Mesothelial cell of epicardium (in vitro differentiated cells): ENCODE measurements at regions not wholly inside any gene's neighbourhood (a gene's known extent, or its start where the extent isn't known, plus 50 kb on each side); places are given as distances from the start of the nearest gene placed in this dataset.

Experiments
- DNase-seq, 2 experiments: peaks; one replicate each; pipeline ENCODE4 v3.0.0; 2021; ENCODE audit warnings: low spot score in 2 of 2; ENCODE audit not compliant: unreplicated experiment in 2 of 2
- H3K27ac Mint-ChIP-seq: 2 replicates; pipeline ENCODE4 v1.8.0; 2021; ENCODE audit warnings: mixed read lengths
- H3K27me3 Mint-ChIP-seq: 2 replicates; pipeline ENCODE4 v1.8.0; 2021; ENCODE audit warnings: low read depth, mixed read lengths
- H3K36me3 Mint-ChIP-seq: 2 replicates; pipeline ENCODE4 v1.8.0; 2021; ENCODE audit warnings: mixed read lengths
- H3K4me1 Mint-ChIP-seq: 2 replicates; pipeline ENCODE4 v1.8.0; 2021; ENCODE audit warnings: mixed read lengths
- H3K4me3 Mint-ChIP-seq: 2 replicates; pipeline ENCODE4 v1.8.0; 2021; ENCODE audit warnings: mild to moderate bottlenecking, moderate library complexity, mixed read lengths
- H3K9me3 Mint-ChIP-seq: 2 replicates; pipeline ENCODE4 v1.8.0; 2021; ENCODE audit warnings: mixed read lengths
- CTCF ChIP-seq: fragments of 200-600 bp; sonication (generic); IDR thresholded peaks from one replicate; pipeline ENCODE4 v1.5.0; 2021; ENCODE audit warnings: antibody characterized with exemption; ENCODE audit not compliant: unreplicated experiment

GRCh38 chr4:4709736-4710135 is 149.7 kb upstream of the MSX1 start:
- peaks cover 9% of the 10 kb centered on the region for H3K36me3 Mint-ChIP-seq
- H3K4me1 Mint-ChIP-seq: peaks cover 23% of the 10 kb centered on the region
- H3K27me3 Mint-ChIP-seq: no peaks in the 10 kb centered on the region
- no peak for DNase-seq
- peaks cover 10% of the 10 kb centered on the region for H3K9me3 Mint-ChIP-seq
- no peak overlapping the region for H3K4me3 Mint-ChIP-seq
- no peak for TF ChIP-seq CTCF
- peak overlapping the region; percentile 50 for H3K27ac Mint-ChIP-seq

DNA sequence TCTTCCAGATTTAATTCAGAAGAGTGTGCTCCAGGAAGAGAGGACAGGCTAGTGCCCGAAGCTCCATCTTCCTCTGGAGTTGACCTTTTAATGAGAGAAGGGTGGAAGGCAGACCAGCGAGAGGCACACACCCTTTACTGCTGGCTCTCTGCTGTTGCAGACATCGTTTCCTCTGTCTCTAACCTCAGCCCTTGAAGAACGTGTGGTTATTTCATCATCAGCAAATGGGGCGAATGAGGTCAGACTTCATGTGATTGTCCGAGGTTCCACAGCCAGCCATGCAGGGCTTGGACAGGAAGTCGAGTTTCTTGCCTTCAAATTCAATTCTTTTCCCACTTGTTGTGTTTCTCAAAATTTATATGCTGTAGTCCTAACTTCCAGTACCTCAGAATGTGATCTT is 155.2 kb upstream of the MSX1 start:
- peaks cover 10% of the 10 kb centered on the region for H3K36me3 Mint-ChIP-seq
- H3K27ac Mint-ChIP-seq: no peak overlapping the region
- peaks cover 15% of the 10 kb centered on the region for H3K9me3 Mint-ChIP-seq
- no peak for DNase-seq
- no peak for TF ChIP-seq CTCF
- H3K27me3 Mint-ChIP-seq: no peaks in the 10 kb centered on the region
- H3K4me1 Mint-ChIP-seq: peaks cover 2% of the 10 kb centered on the region
- H3K4me3 Mint-ChIP-seq: no peak overlapping the region

- no peak overlapping the region for H3K4me3 Mint-ChIP-seq
- no peak overlapping the region for H3K27ac Mint-ChIP-seq
- no peak for TF ChIP-seq CTCF
- no peaks in the 10 kb centered on the region for H3K36me3 Mint-ChIP-seq
- H3K9me3 Mint-ChIP-seq: peaks cover 3% of the 10 kb centered on the region
- H3K27me3 Mint-ChIP-seq: no peaks in the 10 kb centered on the region
- peaks cover 27% of the 10 kb centered on the region for H3K4me1 Mint-ChIP-seq
- DNase-seq: no peak
Measured at GRCh38 chr4:4697584-4697983, 155.7 kb upstream of the STX18 start.

- Mint-ChIP-seq H3K9me3 (peaks cover 3% of the 10 kb centered on the region), H3K27me3 (no peaks in the 10 kb centered on the region), H3K4me1 (peaks cover 27% of the 10 kb centered on the region), H3K36me3 (peaks cover 4% of the 10 kb centered on the region), H3K4me3 (no peak overlapping the region), H3K27ac (no peak overlapping the region)
- no peak for DNase-seq
- no peak for TF ChIP-seq CTCF
Measured at GRCh38 chr4:4696530-4696929, 154.7 kb upstream of the STX18 start.

- H3K27me3 Mint-ChIP-seq: no peaks in the 10 kb centered on the region
- no peak overlapping the region for H3K4me3 Mint-ChIP-seq
- TF ChIP-seq CTCF: no peak
- no peak overlapping the region for H3K27ac Mint-ChIP-seq
- peaks cover 10% of the 10 kb centered on the region for H3K36me3 Mint-ChIP-seq
- no peak for DNase-seq
- peaks cover 7% of the 10 kb centered on the region for H3K9me3 Mint-ChIP-seq
- H3K4me1 Mint-ChIP-seq: peaks cover 27% of the 10 kb centered on the region
Measured at GRCh38 chr4:4695497-4695896, 153.6 kb upstream of the STX18 start.

DNA sequence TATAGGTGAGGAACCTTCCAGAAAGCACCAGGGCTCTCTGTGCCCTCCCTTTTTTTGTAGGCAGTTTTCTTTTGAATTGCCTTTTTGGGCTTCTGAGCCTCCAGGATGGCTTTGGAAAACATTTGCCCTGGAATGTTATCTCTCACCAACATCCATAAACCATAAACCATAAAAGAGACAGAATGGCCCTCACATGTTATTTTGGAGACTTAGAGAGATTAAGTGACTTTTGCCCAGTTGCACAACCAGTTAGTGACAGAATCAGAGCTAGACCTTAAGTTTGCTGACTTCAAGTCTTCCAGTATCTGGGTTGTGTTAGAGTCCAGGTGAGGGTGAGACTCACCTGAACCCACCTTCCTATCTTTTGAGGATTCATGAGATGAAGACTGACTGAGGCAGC is 153.0 kb upstream of the STX18 start:
- DNase-seq: no peak
- Mint-ChIP-seq H3K36me3 (peaks cover 14% of the 10 kb centered on the region), H3K27me3 (no peaks in the 10 kb centered on the region), H3K4me3 (no peak overlapping the region), H3K9me3 (peaks cover 7% of the 10 kb centered on the region), H3K4me1 (peaks cover 27% of the 10 kb centered on the region), H3K27ac (peak overlapping the region; percentile 88)
- no peak for TF ChIP-seq CTCF
